Uterus (tissue), 3 donors: ENCODE measurements at regions not wholly inside any gene's neighbourhood (a gene's known extent, or its start where the extent isn't known, plus 50 kb on each side); places are given as distances from the start of the nearest gene placed in this dataset.

Experiments
- DNase-seq, 2 donors: peaks; one replicate each; pipeline ENCODE4 v3.0.0-alpha.2; 2019 to 2020
- H3K27ac ChIP-seq, 2 donors: fragments of 200-600 bp; sonication (generic); 1 replicate in 1 of 2; 2 replicates in 1 of 2; pipeline ENCODE4 v1.5.1; 2016 to 2018
- H3K27me3 ChIP-seq, 2 donors: fragments of 200-600 bp; sonication (generic); one replicate each; pipeline ENCODE4 v1.5.1; 2018 to 2019; ENCODE audit warnings: control low read depth in 1 of 2
- H3K36me3 ChIP-seq, 2 donors: fragments of 200-600 bp; sonication (generic); one replicate each; pipeline ENCODE4 v1.5.1; 2019; ENCODE audit warnings: control low read depth in 1 of 2
- H3K4me1 ChIP-seq, 2 donors: fragments of 200-600 bp; sonication (generic); one replicate each; pipeline ENCODE4 v1.5.1; 2018 to 2019; ENCODE audit warnings: control low read depth in 1 of 2
- H3K4me3 ChIP-seq, 2 donors: fragments of 200-600 bp; sonication (generic); 1 replicate in 1 of 2; 2 replicates in 1 of 2; pipeline ENCODE4 v1.5.1; 2018 to 2019; ENCODE audit warnings: mild to moderate bottlenecking in 1 of 2
- H3K9me3 ChIP-seq, 2 donors: fragments of 200-600 bp; sonication (generic); one replicate each; pipeline ENCODE4 v1.5.1; 2019; ENCODE audit warnings: control low read depth in 1 of 2
- CTCF ChIP-seq, 4 experiments: fragments of 200-600 bp in 2 of 4; fragments of 450-650 bp in 2 of 4; sonication (generic) in 2 of 4; IDR thresholded peaks; one replicate each; pipeline ENCODE4 v1.5.1; 2016 to 2019; ENCODE audit warnings: antibody characterized with exemption in 4 of 4, mild to moderate bottlenecking in 2 of 4, moderate library complexity in 1 of 4
- POLR2A ChIP-seq, 2 donors: fragments of 450-650 bp; IDR thresholded peaks; one replicate each; pipeline ENCODE4 v1.6.1; 2016; ENCODE audit warnings: antibody characterized with exemption in 2 of 2, mild to moderate bottlenecking in 1 of 2, moderate library complexity in 1 of 2
- intact Hi-C: fragments of 100-400 bp; cut with DNase I; formaldehyde crosslinking; loops from one replicate; pipeline ENCODE4 v1.15.1; 2023; ENCODE audit warnings: low total_unique reads
- donor health status: DM: yes; HTN: yes; CAD: no.

DNA sequence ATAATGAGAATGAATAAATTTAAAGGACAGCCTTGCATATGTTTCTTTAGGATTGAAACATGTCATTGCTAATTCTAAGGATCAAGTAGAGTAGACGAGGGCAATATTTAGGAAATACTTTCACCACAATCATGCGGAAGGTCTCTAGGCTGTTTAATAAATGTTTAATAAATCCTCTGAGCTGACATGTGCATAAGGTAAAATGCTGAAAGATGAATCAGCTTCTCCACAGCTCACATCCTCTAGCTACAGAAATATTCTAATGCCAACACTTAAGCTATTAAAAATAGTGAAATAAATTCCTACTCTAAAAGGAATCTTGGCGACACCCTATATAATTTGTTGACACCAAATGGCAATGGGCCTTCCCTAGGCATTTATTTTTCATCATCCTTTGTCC lies 407.3 kb downstream of the TBL1XR1 start:
- H3K27me3 ChIP-seq, result no peaks in the 10 kb centered on the region
- no peak overlapping the region for H3K27ac ChIP-seq
- H3K9me3 ChIP-seq, result no peaks in the 10 kb centered on the region
- intact Hi-C loops, result no loop called here
- no peaks in the 10 kb centered on the region for H3K4me1 ChIP-seq
- no peak for DNase-seq
- H3K4me3 ChIP-seq, result no peak overlapping the region
- no peak for TF ChIP-seq POLR2A (IDR thresholded peaks at IDR 0.05)
- TF ChIP-seq CTCF (IDR thresholded peaks at IDR 0.05), result no peak
- H3K36me3 ChIP-seq, result no peaks in the 10 kb centered on the region

DNA sequence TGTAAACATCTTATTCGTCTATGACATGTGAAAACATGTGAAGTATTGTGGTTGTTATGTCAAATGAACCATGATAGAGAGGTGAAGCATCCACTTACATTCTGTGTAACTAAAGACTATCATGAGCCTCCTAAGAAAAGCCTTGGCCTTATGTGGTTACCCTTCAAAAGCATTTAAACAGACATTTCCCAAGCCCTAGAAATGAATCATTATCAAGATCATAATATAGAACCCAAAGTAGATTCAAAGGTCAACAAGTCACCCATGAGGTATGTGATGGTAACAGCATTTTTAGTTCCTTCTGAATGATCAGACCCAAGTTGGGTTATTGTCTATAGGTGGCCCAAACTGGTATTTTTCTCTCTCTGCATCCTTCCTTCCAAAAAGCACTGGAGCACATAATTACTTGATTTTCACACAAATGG lies 408.0 kb downstream of the TBL1XR1 start:
- Histone ChIP-seq H3K4me3 (no peak overlapping the region), H3K9me3 (no peaks in the 10 kb centered on the region), H3K27me3 (no peaks in the 10 kb centered on the region), H3K4me1 (no peaks in the 10 kb centered on the region), H3K27ac (no peak overlapping the region), H3K36me3 (no peaks in the 10 kb centered on the region)
- TF ChIP-seq POLR2A (IDR thresholded peaks at IDR 0.05), result no peak
- TF ChIP-seq CTCF (IDR thresholded peaks at IDR 0.05), result no peak
- intact Hi-C loops, result no loop called here
- DNase-seq, result no peak

- no peak for TF ChIP-seq POLR2A (IDR thresholded peaks at IDR 0.05)
- no peak for TF ChIP-seq CTCF (IDR thresholded peaks at IDR 0.05)
- no peak for DNase-seq
- Histone ChIP-seq H3K36me3 (no peaks in the 10 kb centered on the region), H3K4me1 (no peaks in the 10 kb centered on the region), H3K27ac (no peak overlapping the region), H3K9me3 (no peaks in the 10 kb centered on the region), H3K4me3 (no peak overlapping the region), H3K27me3 (no peaks in the 10 kb centered on the region)
- intact Hi-C loops, result no loop called here
Measured at GRCh38 chr3:176787506-176787905, 409.8 kb downstream of the TBL1XR1 start.

DNA sequence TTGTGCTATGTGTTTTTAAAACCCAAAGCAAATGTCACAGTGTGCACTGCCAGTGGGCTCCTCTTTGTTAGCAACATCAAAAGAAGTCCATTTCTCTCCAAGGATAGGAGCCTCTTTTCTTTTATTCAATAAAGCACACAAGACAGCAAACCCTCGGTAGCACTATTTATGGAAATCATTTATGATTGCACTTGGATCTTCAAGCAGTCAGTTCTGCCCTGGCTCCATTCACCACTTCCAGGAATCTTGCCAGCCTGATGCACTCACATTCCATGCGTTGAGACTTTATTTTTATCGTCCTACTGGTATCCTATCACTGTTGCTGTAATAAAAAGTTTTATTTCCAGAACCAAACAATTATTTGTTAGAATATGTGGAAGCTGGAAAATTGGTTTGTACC lies 412.1 kb downstream of the TBL1XR1 start:
- no peak for TF ChIP-seq CTCF (IDR thresholded peaks at IDR 0.05)
- no peak for TF ChIP-seq POLR2A (IDR thresholded peaks at IDR 0.05)
- Histone ChIP-seq H3K4me1 (no peaks in the 10 kb centered on the region), H3K36me3 (no peaks in the 10 kb centered on the region), H3K9me3 (no peaks in the 10 kb centered on the region), H3K4me3 (no peak overlapping the region), H3K27me3 (no peaks in the 10 kb centered on the region), H3K27ac (no peak overlapping the region)
- DNase-seq, result no peak
- intact Hi-C loops, result no loop called here

GRCh38 chr3:176780766-176781165 lies 416.5 kb downstream of the TBL1XR1 start:
- DNase-seq, result no peak
- Histone ChIP-seq H3K27me3 (no peaks in the 10 kb centered on the region), H3K4me1 (no peaks in the 10 kb centered on the region), H3K27ac (no peak overlapping the region), H3K4me3 (no peak overlapping the region), H3K36me3 (no peaks in the 10 kb centered on the region), H3K9me3 (no peaks in the 10 kb centered on the region)
- TF ChIP-seq CTCF (IDR thresholded peaks at IDR 0.05) (no peak), POLR2A (IDR thresholded peaks at IDR 0.05) (no peak)
- intact Hi-C loops, result no loop called here
